HEK293 (cell line): ENCODE measurements at regions not wholly inside any gene's neighbourhood (a gene's known extent, or its start where the extent isn't known, plus 50 kb on each side); places are given as distances from the start of the nearest gene placed in this dataset.

ENCODE experiments used
- CTCF ChIA-PET: fragments of 350-600 bp; formaldehyde crosslinking; extraction: SDS; loops from one replicate; lab custom pipeline; 2021; ENCODE audit warnings: antibody characterized with exemption; lab: Yijun Ruan, JAX
- POLR2A ChIA-PET: fragments of 300-600 bp; formaldehyde crosslinking; extraction: SDS; loops from one replicate; lab custom pipeline; 2020; ENCODE audit warnings: antibody characterized with exemption, inconsistent platforms; lab: Yijun Ruan, JAX
- H3K27ac ChIP-seq: fragments of 200-500 bp; sonication (Bioruptor generic); 2 replicates; pipeline ENCODE4 v1.5.1; 2014; ENCODE audit warnings: low read depth, low read length, control low read depth, inconsistent platforms; ENCODE audit errors: extremely low read depth
- H3K36me3 ChIP-seq, 2 experiments: fragments of 200-500 bp in 1 of 2; sonication (Bioruptor generic) in 1 of 2; 1 replicate in 1 of 2; 2 replicates in 1 of 2; pipeline ENCODE4 v1.5.1; 2014 to 2017; ENCODE audit warnings: inconsistent platforms in 2 of 2, low read length in 2 of 2; ENCODE audit not compliant: control insufficient read depth in 2 of 2, insufficient read depth in 1 of 2
- H3K4me1 ChIP-seq: fragments of 200-500 bp; sonication (Bioruptor generic); 2 replicates; pipeline ENCODE4 v1.5.1; 2014; ENCODE audit warnings: mild to moderate bottlenecking, low read length, inconsistent platforms; ENCODE audit not compliant: control insufficient read depth, insufficient read depth
- H3K4me3 ChIP-seq: 2 replicates; pipeline ENCODE4 v1.5.1; 2011; ENCODE audit warnings: low read depth, mild to moderate bottlenecking, control low read depth, low read length, moderate library complexity
- H3K9me3 ChIP-seq: fragments of 200-500 bp; sonication (Bioruptor generic); 2 replicates; pipeline ENCODE4 v1.5.1; 2014; ENCODE audit warnings: low read depth, low read length, inconsistent platforms; ENCODE audit not compliant: control insufficient read depth, insufficient read depth
- ATF2 ChIP-seq: fragments of 450-650 bp; formaldehyde crosslinking; IDR thresholded peaks from 2 replicates; pipeline ENCODE4 v1.5.1; 2016; ENCODE audit warnings: missing biosample characterization, missing genetic modification characterization, low read depth
- ELK4 ChIP-seq: IDR thresholded peaks from 2 replicates; pipeline ENCODE4 v1.6.1; 2011; ENCODE audit warnings: mild to moderate bottlenecking, low read depth, low read length, borderline replicate concordance
- GLIS1 ChIP-seq: fragments of 450-650 bp; formaldehyde crosslinking; IDR thresholded peaks from 2 replicates; pipeline ENCODE4 v1.5.1; 2016; ENCODE audit warnings: missing biosample characterization, missing genetic modification characterization
- KLF9 ChIP-seq: fragments of 450-650 bp; formaldehyde crosslinking; IDR thresholded peaks from 2 replicates; pipeline ENCODE4 v1.5.1; 2016; ENCODE audit warnings: missing biosample characterization, missing genetic modification characterization, low read depth
- ZNF18 ChIP-seq: fragments of 450-650 bp; formaldehyde crosslinking; IDR thresholded peaks from 2 replicates; pipeline ENCODE4 v1.5.1; 2016; ENCODE audit warnings: missing biosample characterization, missing genetic modification characterization
- ZNF426 ChIP-seq: fragments of 450-650 bp; formaldehyde crosslinking; IDR thresholded peaks from 2 replicates; pipeline ENCODE4 v1.5.1; 2017; ENCODE audit warnings: missing biosample characterization, missing genetic modification characterization, mild to moderate bottlenecking, inconsistent platforms, moderate library complexity
- ZNF488 ChIP-seq: fragments of 450-650 bp; formaldehyde crosslinking; IDR thresholded peaks from 2 replicates; pipeline ENCODE4 v1.5.1; 2016; ENCODE audit warnings: missing biosample characterization, missing genetic modification characterization
- ZNF513 ChIP-seq: fragments of 450-650 bp; IDR thresholded peaks from 2 replicates; pipeline ENCODE4 v1.5.1; 2018; ENCODE audit warnings: missing biosample characterization, missing genetic modification characterization
- ZNF600 ChIP-seq: fragments of 450-650 bp; formaldehyde crosslinking; IDR thresholded peaks from 2 replicates; pipeline ENCODE4 v1.5.1; 2016; ENCODE audit warnings: missing biosample characterization, missing genetic modification characterization
- ZNF654 ChIP-seq: fragments of 450-650 bp; formaldehyde crosslinking; IDR thresholded peaks from 2 replicates; pipeline ENCODE4 v1.5.1; 2016; ENCODE audit warnings: low read depth, missing biosample characterization, missing genetic modification characterization
- ZNF660 ChIP-seq: fragments of 450-650 bp; IDR thresholded peaks from 2 replicates; pipeline ENCODE4 v1.5.1; 2018; ENCODE audit warnings: missing biosample characterization, mild to moderate bottlenecking, missing genetic modification characterization
- ZNF704 ChIP-seq: fragments of 450-650 bp; formaldehyde crosslinking; IDR thresholded peaks from 2 replicates; pipeline ENCODE4 v1.5.1; 2016; ENCODE audit warnings: missing biosample characterization, missing genetic modification characterization
- ZNF792 ChIP-seq: fragments of 450-650 bp; formaldehyde crosslinking; IDR thresholded peaks from 2 replicates; pipeline ENCODE4 v1.5.1; 2016; ENCODE audit warnings: missing biosample characterization, missing genetic modification characterization
- ZSCAN4 ChIP-seq: fragments of 450-650 bp; formaldehyde crosslinking; IDR thresholded peaks from 2 replicates; pipeline ENCODE4 v1.5.1; 2017; ENCODE audit warnings: missing biosample characterization, missing genetic modification characterization

- TF ChIP-seq ZNF488 (tag by site-specific recombination) (no peak), ATF2 (no peak), ZNF704 (tag by site-specific recombination) (no peak), ZSCAN4 (no peak), ZNF18 (no peak)
These were observed 120.9 kb upstream of the ST6GAL2 start (continued) for GRCh38 chr2:107006836-107007235.

- Histone ChIP-seq H3K27ac (no peak overlapping the region), H3K36me3 (no peaks in the 10 kb centered on the region), H3K9me3 (no peaks in the 10 kb centered on the region), H3K4me1 (no peaks in the 10 kb centered on the region), H3K4me3 (no peak overlapping the region)
- ChIA-PET POLR2A (no interaction called here), CTCF (no interaction called here)
- no peak for TF ChIP-seq ZNF792 (tag by site-specific recombination)
These were observed 122.0 kb upstream of the ST6GAL2 start for GRCh38 chr2:107007927-107008326.

- Histone ChIP-seq H3K27ac (no peak overlapping the region), H3K36me3 (no peaks in the 10 kb centered on the region), H3K4me3 (no peak overlapping the region), H3K9me3 (no peaks in the 10 kb centered on the region), H3K4me1 (no peaks in the 10 kb centered on the region)
- TF ChIP-seq GLIS1 (no peak), ZNF513 (tag by site-specific recombination) (no peak), KLF9 (tag by site-specific recombination) (no peak), ZNF654 (tag by site-specific recombination) (no peak), ELK4 (no peak), ZNF660 (tag by site-specific recombination) (no peak), ZNF426 (no peak), ZNF600 (tag by site-specific recombination) (no peak)
- ChIA-PET CTCF (no interaction called here), POLR2A (no interaction called here)
These were observed 122.9 kb upstream of the ST6GAL2 start for GRCh38 chr2:107008843-107009242.
